GM12864 (cell line): ENCODE measurements at regions not wholly inside any gene's neighbourhood (a gene's known extent, or its start where the extent isn't known, plus 50 kb on each side); places are given as distances from the start of the nearest gene placed in this dataset.

Source experiments
- DNase-seq: peaks from one replicate; pipeline ENCODE4 v3.0.0-alpha.2; 2011; ENCODE audit warnings: low read depth
- H3K4me3 ChIP-seq: 2 replicates; pipeline ENCODE4 v1.5.1; 2011; ENCODE audit warnings: mild to moderate bottlenecking, low read depth, low read length, control low read depth
- CTCF ChIP-seq: IDR thresholded peaks from 2 replicates; pipeline ENCODE4 v1.5.1; 2011; ENCODE audit warnings: low read depth, mild to moderate bottlenecking, moderate library complexity, low read length, control low read depth, inconsistent platforms; ENCODE audit errors: missing control alignments

- H3K4me3 ChIP-seq, result no peak overlapping the region
- peak; percentile 77 for TF ChIP-seq CTCF
- peak; percentile 1 for DNase-seq
These were observed 541.2 kb upstream of the API5 start for GRCh38 chr11:42770444-42771065.

- DNase-seq, result no peak
- TF ChIP-seq CTCF, result no peak
These were observed 538.9 kb upstream of the API5 start for GRCh38 chr11:42772886-42773285.

GRCh38 chr11:42773729-42774128 lies 538.1 kb upstream of the API5 start:
- no peak for TF ChIP-seq CTCF

More at GRCh38 chr11:42772886-42773285, 538.9 kb upstream of the API5 start:
- no peak overlapping the region for H3K4me3 ChIP-seq

GRCh38 chr11:42774567-42774966 lies 537.2 kb upstream of the API5 start:
- DNase-seq, result no peak
- no peak for TF ChIP-seq CTCF
- H3K4me3 ChIP-seq, result no peak overlapping the region

More at GRCh38 chr11:42773729-42774128, 538.1 kb upstream of the API5 start:
- DNase-seq, result no peak
- no peak overlapping the region for H3K4me3 ChIP-seq

GRCh38 chr11:42777776-42778175 lies 534.0 kb upstream of the API5 start:
- no peak for TF ChIP-seq CTCF
- H3K4me3 ChIP-seq, result no peak overlapping the region

GRCh38 chr11:42778193-42778592 lies 533.6 kb upstream of the API5 start:
- TF ChIP-seq CTCF, result no peak
- no peak overlapping the region for H3K4me3 ChIP-seq
- DNase-seq, result no peak

More at GRCh38 chr11:42777776-42778175, 534.0 kb upstream of the API5 start:
- DNase-seq, result no peak

- DNase-seq, result no peak
- TF ChIP-seq CTCF, result no peak
- no peak overlapping the region for H3K4me3 ChIP-seq
These were observed 532.2 kb upstream of the API5 start for GRCh38 chr11:42779555-42779954.
